ENCODE measurements at regions not wholly inside any gene's neighbourhood (a gene's known extent, or its start where the extent isn't known, plus 50 kb on each side); places are given as distances from the start of the nearest gene placed in this dataset.
"Not testable (repeated sequence)": the region's sequence is repeated elsewhere in the genome, so short reads cannot be mapped to it uniquely, and the experiment has no call there.

DNA sequence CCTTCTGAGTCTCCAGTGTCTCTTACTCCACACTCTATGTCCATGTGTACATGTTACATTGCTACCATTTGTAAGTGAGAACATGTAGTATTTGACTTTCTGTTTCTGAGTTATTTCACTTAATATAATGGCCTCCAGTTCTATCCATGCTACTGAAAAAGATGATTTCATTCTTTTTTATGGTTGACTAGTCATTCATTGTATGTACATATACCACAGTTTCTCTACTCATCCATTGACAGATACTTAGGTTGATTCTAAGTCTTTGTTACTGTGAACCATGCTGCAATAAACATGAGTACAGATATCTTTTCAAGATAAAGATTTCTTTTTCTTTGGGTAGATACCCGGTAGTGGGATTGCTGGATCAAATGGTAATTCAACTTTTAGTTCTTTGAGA, 107.1 kb upstream of the CHD1 start:
- TF ChIP-seq, protein P1, sequence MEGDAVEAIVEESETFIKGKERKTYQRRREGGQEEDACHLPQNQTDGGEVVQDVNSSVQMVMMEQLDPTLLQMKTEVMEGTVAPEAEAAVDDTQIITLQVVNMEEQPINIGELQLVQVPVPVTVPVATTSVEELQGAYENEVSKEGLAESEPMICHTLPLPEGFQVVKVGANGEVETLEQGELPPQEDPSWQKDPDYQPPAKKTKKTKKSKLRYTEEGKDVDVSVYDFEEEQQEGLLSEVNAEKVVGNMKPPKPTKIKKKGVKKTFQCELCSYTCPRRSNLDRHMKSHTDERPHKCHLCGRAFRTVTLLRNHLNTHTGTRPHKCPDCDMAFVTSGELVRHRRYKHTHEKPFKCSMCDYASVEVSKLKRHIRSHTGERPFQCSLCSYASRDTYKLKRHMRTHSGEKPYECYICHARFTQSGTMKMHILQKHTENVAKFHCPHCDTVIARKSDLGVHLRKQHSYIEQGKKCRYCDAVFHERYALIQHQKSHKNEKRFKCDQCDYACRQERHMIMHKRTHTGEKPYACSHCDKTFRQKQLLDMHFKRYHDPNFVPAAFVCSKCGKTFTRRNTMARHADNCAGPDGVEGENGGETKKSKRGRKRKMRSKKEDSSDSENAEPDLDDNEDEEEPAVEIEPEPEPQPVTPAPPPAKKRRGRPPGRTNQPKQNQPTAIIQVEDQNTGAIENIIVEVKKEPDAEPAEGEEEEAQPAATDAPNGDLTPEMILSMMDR (IDR thresholded peaks at IDR 0.05; ENCODE audit: low read depth, low read length, missing control alignments): no peak
- in situ Hi-C loops (cut with HindIII; ENCODE audit: low sequenced_read_pairs): no loop called here
- no peak for DNase-seq (ENCODE audit: low read depth)
- no peak overlapping the region for H3K4me3 ChIP-seq (ENCODE audit: low read depth, low read length)

DNA sequence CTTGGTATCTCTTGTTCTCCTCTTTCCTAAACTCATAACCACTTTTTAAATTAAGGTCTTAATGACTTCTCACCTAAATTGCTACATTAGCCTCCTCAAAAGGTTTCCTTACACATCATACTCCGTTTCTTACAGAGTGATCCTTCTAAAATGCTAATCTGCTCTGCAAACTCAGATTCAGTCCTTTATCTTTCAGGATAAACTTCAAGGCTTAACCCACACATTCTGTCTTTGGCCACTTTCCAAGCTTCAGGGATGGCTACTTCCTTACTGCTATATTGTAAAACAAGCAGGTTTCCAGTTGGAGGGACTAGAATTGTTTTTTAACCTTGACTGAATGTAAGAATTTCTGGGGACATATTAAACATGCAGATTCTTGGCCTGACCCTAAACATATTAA, 105.5 kb upstream of the CHD1 start:
- no peak for DNase-seq (ENCODE audit: low read depth)
- TF ChIP-seq, protein P1 (IDR thresholded peaks at IDR 0.05; ENCODE audit: low read depth, low read length, missing control alignments): no peak
- H3K4me3 ChIP-seq (ENCODE audit: low read depth, low read length): no peak overlapping the region
- in situ Hi-C loops (cut with HindIII; ENCODE audit: low sequenced_read_pairs): no loop called here

GRCh38 chr5:99033014-99033900, 104.5 kb upstream of the CHD1 start:
- in situ Hi-C loops (cut with HindIII; ENCODE audit: low sequenced_read_pairs): no loop called here
- DNase-seq (ENCODE audit: low read depth): no peak
- TF ChIP-seq, protein P1 (IDR thresholded peaks at IDR 0.05; ENCODE audit: low read depth, low read length, missing control alignments): no peak
- H3K4me3 ChIP-seq (ENCODE audit: low read depth, low read length): no peak overlapping the region

DNA sequence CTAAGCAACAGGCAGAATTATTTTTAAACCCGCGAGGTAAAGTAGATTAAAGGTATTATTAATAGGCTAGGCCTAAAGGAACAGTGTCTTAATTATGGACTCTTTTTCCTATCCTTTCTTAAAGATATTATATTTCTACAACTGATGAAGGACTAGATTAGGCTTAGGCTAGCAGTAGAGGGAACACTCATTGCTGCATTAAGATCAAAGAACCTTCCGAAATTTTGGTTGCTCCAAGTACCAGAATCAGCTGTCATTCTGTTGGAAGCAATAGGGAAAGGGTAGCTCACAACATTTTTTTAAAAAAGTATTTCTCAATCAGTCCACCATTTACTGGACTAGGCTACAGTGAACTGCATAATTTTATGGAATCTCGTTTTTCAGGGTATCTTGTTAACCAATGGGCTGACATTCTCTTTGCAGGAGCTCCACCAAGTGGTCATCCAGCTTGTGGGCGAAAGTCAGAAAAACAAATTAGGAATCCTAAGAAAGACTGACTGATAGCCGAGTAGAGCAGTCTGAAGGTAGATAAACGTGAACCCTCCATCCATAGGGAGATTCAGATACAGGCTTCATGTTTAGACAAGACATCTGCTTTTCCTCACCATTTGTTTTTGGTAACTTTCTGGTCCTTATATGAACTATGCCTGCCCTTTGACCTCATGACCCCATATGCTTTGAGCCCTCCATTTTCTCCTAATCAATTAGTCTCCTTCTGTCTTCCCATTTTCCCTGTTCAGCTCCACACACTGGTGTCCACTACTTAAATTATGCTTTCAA, 103.6 kb upstream of the CHD1 start:
- TF ChIP-seq, protein P1 (IDR thresholded peaks at IDR 0.05; ENCODE audit: low read depth, low read length, missing control alignments): peak; percentile 80
- H3K4me3 ChIP-seq (ENCODE audit: low read depth, low read length): no peak overlapping the region
- DNase-seq (ENCODE audit: low read depth): peak; percentile 70
- in situ Hi-C loops (cut with HindIII; ENCODE audit: low sequenced_read_pairs): no loop called here

DNA sequence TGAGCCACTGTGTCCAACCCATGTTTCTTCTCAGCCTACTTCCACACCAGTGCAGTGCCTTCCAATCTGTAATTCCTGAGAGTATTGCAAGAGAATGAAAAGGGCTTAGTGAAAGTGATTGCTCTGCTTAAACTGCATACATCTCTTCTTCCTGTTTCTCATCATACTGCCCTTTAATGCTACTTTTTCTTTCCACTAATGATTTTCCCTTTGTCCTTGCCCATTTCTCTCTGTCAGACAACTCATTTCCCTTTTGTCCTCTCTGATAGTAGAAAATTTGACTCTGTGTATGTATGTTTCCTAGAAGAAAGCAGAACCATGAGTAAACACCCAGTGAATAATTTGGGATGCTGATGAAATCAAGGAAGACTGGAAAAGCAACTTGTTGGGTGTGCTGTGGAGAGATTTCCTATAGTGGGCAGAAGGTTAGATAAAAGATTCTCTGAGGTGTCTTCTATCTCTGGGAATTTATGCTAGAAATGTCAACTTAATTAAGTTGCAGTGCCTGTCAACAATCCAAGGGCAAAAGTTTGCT, 102.2 kb upstream of the CHD1 start:
- TF ChIP-seq, protein P1 (IDR thresholded peaks at IDR 0.05; ENCODE audit: low read depth, low read length, missing control alignments): no peak
- H3K4me3 ChIP-seq (ENCODE audit: low read depth, low read length): no peak overlapping the region
- in situ Hi-C loops (cut with HindIII; ENCODE audit: low sequenced_read_pairs): no loop called here

GRCh38 chr5:99029172-99029571, 100.4 kb upstream of the CHD1 start:
- no peak overlapping the region for H3K4me3 ChIP-seq (ENCODE audit: low read depth, low read length)
- in situ Hi-C loops (cut with HindIII; ENCODE audit: low sequenced_read_pairs): no loop called here
- DNase-seq (ENCODE audit: low read depth): no peak
- TF ChIP-seq, protein P1 (IDR thresholded peaks at IDR 0.05; ENCODE audit: low read depth, low read length, missing control alignments): no peak

More for the DNA sequence above, 102.2 kb upstream of the CHD1 start:
- no peak for DNase-seq (ENCODE audit: low read depth)

DNA sequence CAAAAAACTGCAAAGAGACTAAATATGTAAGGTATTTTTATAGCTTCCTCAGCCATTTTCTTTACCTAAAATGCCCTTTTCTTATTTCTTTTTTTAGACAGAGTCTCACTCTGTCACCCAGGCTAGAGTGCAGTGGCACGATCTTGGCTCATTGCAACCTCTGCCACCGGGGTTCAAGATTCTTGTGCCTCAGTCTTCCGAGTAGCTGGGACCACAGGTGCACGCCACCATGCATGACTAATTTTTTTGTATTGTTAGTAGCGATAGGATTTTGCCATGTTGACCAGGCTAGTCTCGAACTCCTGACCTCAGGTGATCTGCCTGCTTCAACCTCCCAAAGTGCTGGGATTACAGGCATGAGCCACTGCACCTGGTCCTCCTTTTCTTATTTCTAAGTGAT, 99.4 kb upstream of the CHD1 start:
- DNase-seq (ENCODE audit: low read depth); H3K4me3 ChIP-seq (ENCODE audit: low read depth, low read length); in situ Hi-C loops (cut with HindIII; ENCODE audit: low sequenced_read_pairs): not testable (repeated sequence)
